ENCODE measurements at regions not wholly inside any gene's neighbourhood (a gene's known extent, or its start where the extent isn't known, plus 50 kb on each side); places are given as distances from the start of the nearest gene placed in this dataset.

DNA sequence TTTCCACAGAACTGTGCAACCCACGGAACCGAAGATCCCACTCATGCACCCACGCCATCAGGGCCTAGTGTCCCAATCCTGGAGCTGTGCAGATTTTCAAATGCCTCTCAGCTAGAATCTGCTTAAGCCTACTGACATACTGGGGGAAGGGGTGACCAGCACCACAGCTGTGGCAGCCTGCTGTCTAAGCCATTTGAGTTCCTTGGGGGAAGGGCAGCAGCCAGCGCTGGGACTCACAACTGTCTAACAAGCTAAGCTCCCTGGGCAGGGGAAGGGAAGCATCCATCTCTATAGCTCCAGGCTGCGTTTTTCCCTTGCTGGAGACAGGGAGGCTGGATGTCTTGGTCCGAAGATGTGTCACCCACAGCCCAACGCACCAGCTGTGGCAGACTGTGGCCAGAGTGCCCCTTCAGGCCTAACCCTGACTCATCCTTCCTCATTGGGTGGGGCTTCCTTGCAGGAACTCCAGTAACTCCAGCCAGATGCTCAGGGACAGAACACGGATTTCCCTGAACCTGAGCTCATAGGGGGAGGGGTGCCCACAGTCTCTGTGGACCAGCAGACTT lies 194.8 kb downstream of the CHRDL1 start:
- FAIRE-seq, result no peak
- no peaks in the 10 kb centered on the region for H3K4me1 ChIP-seq (replicated peaks in 1 of 2; ENCODE audit: control insufficient read depth in 2 of 2, insufficient read depth in 2 of 2, low read length in 2 of 2)
- no peaks in the 10 kb centered on the region for H3K36me3 ChIP-seq (ENCODE audit: control insufficient read depth, insufficient read depth, low read length)
- 0% methylated on average over 7 of the region's 8 CpGs for WGBS (ENCODE audit: insufficient coverage, low coverage, missing lambda C conversion rate)
- BruUV-seq (replicated peaks), result no TSS peak
- H3K9me3 ChIP-seq (replicated peaks; ENCODE audit: control insufficient read depth, insufficient read depth, low read depth, low read length), result no peaks in the 10 kb centered on the region
- no peak overlapping the region for H3K4me2 ChIP-seq (ENCODE audit: insufficient read depth, low read length)
- H3K27me3 ChIP-seq (ENCODE audit: control insufficient read depth in 2 of 2, insufficient read depth in 2 of 2, low read length in 2 of 2), result no peaks in the 10 kb centered on the region
- no peak overlapping the region for H3K27ac ChIP-seq (ENCODE audit: extremely low read depth, low read depth, low read length)
- intact Hi-C loops (cut with micrococcal nuclease), result no loop called here
- no peaks in the 10 kb centered on the region for H3K79me2 ChIP-seq (ENCODE audit: control insufficient read depth, insufficient read depth, low read length)
- ATAC-seq, result no peak
- no peak overlapping the region for H3K9ac ChIP-seq (ENCODE audit: insufficient read depth in 1 of 2, low read depth in 2 of 2, low read length in 2 of 2)
- no peak for DNase-seq (ENCODE audit: extremely low read depth in 1 of 4, low spot score in 3 of 4)
- no peak overlapping the region for H2AFZ ChIP-seq (ENCODE audit: low read depth, low read length)
- TF ChIP-seq CSDE1 (IDR thresholded peaks at IDR 0.05), result no peak
- TF ChIP-seq ZNF175 (CRISPR knock-in tag; IDR thresholded peaks at IDR 0.05; ENCODE audit: low read depth), result no peak
- no peak for TF ChIP-seq ZNF134 (CRISPR knock-in tag; conservative IDR thresholded peaks at IDR 0.05)
- no peak for TF ChIP-seq BRD4 (IDR thresholded peaks at IDR 0.05)
- no peak for TF ChIP-seq ZNF212 (CRISPR knock-in tag; IDR thresholded peaks at IDR 0.05)
- no peak for TF ChIP-seq GTF2A2 (tag; IDR thresholded peaks at IDR 0.05)
- no peak for TF ChIP-seq PCBP2 (IDR thresholded peaks at IDR 0.05; ENCODE audit: low read depth, low read length, poor library complexity, severe bottlenecking)
- TF ChIP-seq, protein P1, sequence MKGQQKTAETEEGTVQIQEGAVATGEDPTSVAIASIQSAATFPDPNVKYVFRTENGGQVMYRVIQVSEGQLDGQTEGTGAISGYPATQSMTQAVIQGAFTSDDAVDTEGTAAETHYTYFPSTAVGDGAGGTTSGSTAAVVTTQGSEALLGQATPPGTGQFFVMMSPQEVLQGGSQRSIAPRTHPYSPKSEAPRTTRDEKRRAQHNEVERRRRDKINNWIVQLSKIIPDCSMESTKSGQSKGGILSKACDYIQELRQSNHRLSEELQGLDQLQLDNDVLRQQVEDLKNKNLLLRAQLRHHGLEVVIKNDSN (CRISPR knock-in tag; IDR thresholded peaks at IDR 0.05), result no peak
- TF ChIP-seq NR3C1 (CRISPR knock-in tag; IDR thresholded peaks at IDR 0.05), result no peak
- no peak overlapping the region for H3K4me3 ChIP-seq
- CTCF ChIA-PET (ENCODE audit: low intra/inter-chr PET ratio), result no interaction called here
- in situ Hi-C loops (cut with MboI), result no loop called here
- POLR2A ChIA-PET, result interaction anchor here (0.6 kb wide), 1 partner anchor 63 kb away, joined by 3 read pairs; no protein-coding TSS in a partner anchor
- H3K9me1 ChIP-seq (ENCODE audit: control insufficient read depth, insufficient read depth, low read length), result no peaks in the 10 kb centered on the region
- no peaks in the 10 kb centered on the region for H4K20me1 ChIP-seq (replicated peaks; ENCODE audit: control insufficient read depth, insufficient read depth, low read length)
